CD1c-positive myeloid dendritic cell (primary cell): ENCODE measurements at regions not wholly inside any gene's neighbourhood (a gene's known extent, or its start where the extent isn't known, plus 50 kb on each side); places are given as distances from the start of the nearest gene placed in this dataset.

Source experiments
- DNase-seq: peaks from one replicate; pipeline ENCODE4 v3.0.0-alpha.2; 2016; ENCODE audit errors: extremely low spot score

GRCh38 chr4:111793433-111794091 is 351.7 kb upstream of the FAM241A start:
- no peak for DNase-seq

- DNase-seq, result no peak
Measured at GRCh38 chr4:111797455-111798163, 347.6 kb upstream of the FAM241A start.

GRCh38 chr4:111798840-111799239 is 346.4 kb upstream of the FAM241A start:
- DNase-seq, result no peak

- no peak for DNase-seq
Measured at GRCh38 chr4:111800551-111800950, 344.7 kb upstream of the FAM241A start.

GRCh38 chr4:111802191-111802590 is 343.1 kb upstream of the FAM241A start:
- DNase-seq, result no peak

- no peak for DNase-seq
Measured at GRCh38 chr4:111806331-111806730, 338.9 kb upstream of the FAM241A start.

- no peak for DNase-seq
Measured at GRCh38 chr4:111807576-111807975, 337.7 kb upstream of the FAM241A start.

GRCh38 chr4:111808174-111808573 is 337.1 kb upstream of the FAM241A start:
- DNase-seq, result no peak

- no peak for DNase-seq
Measured at GRCh38 chr4:111811661-111812060, 333.6 kb upstream of the FAM241A start.

- DNase-seq, result no peak
Measured at GRCh38 chr4:111812114-111812513, 333.1 kb upstream of the FAM241A start.

GRCh38 chr4:111812760-111813159 is 332.5 kb upstream of the FAM241A start:
- DNase-seq, result no peak

GRCh38 chr4:111813555-111814140 is 331.6 kb upstream of the FAM241A start:
- DNase-seq, result no peak

- DNase-seq, result no peak
Measured at GRCh38 chr4:111814961-111815360, 330.3 kb upstream of the FAM241A start.

- no peak for DNase-seq
Measured at GRCh38 chr4:111821342-111821741, 323.9 kb upstream of the FAM241A start.

GRCh38 chr4:111836601-111837000 is 308.7 kb upstream of the FAM241A start:
- no peak for DNase-seq

- DNase-seq, result no peak
Measured at GRCh38 chr4:111837761-111838160, 307.5 kb upstream of the FAM241A start.

- DNase-seq, result no peak
Measured at GRCh38 chr4:111838406-111838930, 306.8 kb upstream of the FAM241A start.

GRCh38 chr4:111839141-111839540 is 306.1 kb upstream of the FAM241A start:
- no peak for DNase-seq

GRCh38 chr4:111842336-111842735 is 302.9 kb upstream of the FAM241A start:
- DNase-seq, result no peak

GRCh38 chr4:111847296-111848008 is 297.8 kb upstream of the FAM241A start:
- DNase-seq, result no peak

GRCh38 chr4:111849746-111850284 is 295.4 kb upstream of the FAM241A start:
- DNase-seq, result no peak

- no peak for DNase-seq
Measured at GRCh38 chr4:111854494-111855087, 290.7 kb upstream of the FAM241A start.
